HG03354 (cell line): ENCODE measurements at regions not wholly inside any gene's neighbourhood (a gene's known extent, or its start where the extent isn't known, plus 50 kb on each side); places are given as distances from the start of the nearest gene placed in this dataset.

Experiments
- ATAC-seq: cut with Tn5 transposase; IDR thresholded peaks from one replicate; pipeline ENCODE4 v1.9.1; 2021; ENCODE audit warnings: mild to moderate bottlenecking; ENCODE audit not compliant: unreplicated experiment, poor library complexity, severe bottlenecking

GRCh38 chr15:69505956-69506556 is 53.4 kb downstream of the RPLP1 start:
- ATAC-seq, result no peak

DNA sequence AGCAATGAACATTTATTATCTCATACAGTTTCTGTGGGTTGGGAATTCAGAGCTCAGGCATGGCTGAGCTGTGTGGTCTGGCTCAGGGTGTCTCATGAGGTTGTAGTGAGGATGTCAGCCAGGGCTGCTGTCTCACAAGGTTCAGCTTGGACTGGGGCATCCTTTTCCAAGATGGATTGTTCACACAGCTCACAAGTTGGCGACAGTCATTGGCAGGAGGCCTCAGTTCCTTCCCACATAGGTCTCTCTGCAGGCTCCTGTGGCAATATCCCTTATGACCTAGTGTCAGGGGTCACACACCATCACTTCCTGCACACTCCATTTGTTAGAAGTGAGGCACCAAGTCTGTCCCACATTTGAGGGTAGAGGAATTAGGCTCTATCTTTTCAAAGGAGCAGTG is 56.0 kb downstream of the RPLP1 start:
- no peak for ATAC-seq

DNA sequence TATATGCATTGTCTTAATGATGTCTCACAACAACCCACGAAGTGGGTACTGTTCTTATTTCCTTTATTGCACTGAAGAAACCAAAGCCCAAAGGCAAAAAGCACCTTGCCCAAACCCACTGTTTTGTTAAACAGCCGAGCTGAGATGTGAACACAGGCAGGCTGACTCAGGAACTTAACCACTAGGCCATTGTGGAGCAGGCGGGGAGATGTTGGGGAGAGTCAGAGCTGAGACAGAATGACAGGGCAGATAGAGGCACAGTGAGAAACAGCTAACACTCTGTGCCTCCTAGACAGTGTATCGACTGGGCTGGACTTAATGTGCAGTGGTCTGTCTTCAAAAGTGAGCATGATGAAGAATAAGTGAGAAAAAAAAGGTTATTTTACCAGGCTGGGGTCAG is 56.5 kb downstream of the RPLP1 start:
- no peak for ATAC-seq

GRCh38 chr15:69510556-69510955 is 57.9 kb downstream of the RPLP1 start:
- ATAC-seq, result no peak

DNA sequence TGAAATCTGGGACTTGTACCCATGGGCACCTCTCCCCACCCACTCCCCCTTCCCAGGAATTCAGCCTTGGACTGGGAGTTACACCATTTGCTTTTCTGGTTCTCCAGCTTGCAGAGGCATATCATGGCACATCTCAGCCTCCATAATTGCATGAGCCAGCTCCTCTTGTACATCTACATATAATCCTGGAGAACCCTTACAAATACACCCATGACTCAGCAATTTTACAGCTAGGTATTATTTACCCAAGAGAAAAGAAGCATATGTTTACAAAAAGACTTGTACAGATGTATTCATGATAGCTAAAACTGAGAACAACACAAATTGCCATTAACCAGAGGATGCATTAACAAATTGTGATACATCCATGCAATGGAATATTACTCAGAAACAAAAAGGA is 58.4 kb downstream of the RPLP1 start:
- no peak for ATAC-seq

- no peak for ATAC-seq
Observed at GRCh38 chr15:69511716-69512340, 59.2 kb downstream of the RPLP1 start.

GRCh38 chr15:69513450-69513960 is 60.9 kb downstream of the RPLP1 start:
- ATAC-seq, result no peak

GRCh38 chr15:69513986-69514385 is 61.4 kb downstream of the RPLP1 start:
- ATAC-seq, result no peak

DNA sequence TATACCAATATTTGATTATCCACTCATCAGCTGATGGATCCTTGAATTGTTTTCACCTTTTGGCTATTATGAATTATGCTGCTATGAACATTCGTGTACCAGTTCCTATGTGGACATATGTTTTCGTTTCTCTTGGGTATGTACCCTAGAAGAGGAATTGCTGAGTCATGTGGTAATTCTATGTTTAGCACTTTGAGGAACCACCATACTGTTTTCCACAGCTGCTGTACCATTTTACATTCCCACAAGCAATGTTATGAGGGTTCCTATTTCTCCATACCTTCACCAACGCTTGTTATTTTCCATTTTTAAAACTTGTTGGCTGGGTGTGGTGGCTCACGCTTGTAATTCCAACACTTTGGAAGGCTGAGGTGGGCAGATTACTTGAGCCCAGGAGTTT is 62.9 kb downstream of the RPLP1 start:
- ATAC-seq, result no peak

DNA sequence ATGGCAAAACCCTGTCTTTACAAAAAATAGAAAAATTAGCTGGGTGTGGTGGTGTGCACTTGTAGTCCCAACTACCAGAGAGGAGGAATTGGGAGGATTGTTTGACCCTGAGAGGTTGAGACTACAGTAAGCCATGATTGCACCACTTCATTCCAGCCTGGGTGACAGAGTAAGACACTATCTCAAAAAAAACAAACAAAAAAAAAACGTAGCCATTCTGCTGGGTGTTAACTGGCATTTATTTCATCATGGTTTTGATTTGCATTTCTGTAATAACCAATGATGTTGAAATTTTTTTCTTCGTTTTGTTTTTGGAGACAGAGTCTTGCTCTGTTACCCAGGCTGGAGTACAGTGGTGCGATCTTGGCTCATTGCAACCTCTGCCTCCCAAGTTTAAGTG is 63.3 kb downstream of the RPLP1 start:
- ATAC-seq, result no peak

GRCh38 chr15:69517052-69517451 is 64.4 kb downstream of the RPLP1 start:
- no peak for ATAC-seq

GRCh38 chr15:69518806-69519205 is 66.2 kb downstream of the RPLP1 start:
- ATAC-seq, result no peak

- no peak for ATAC-seq
Observed at GRCh38 chr15:69520067-69520466, 67.4 kb downstream of the RPLP1 start.

GRCh38 chr15:69522361-69522760 is 69.7 kb downstream of the RPLP1 start:
- no peak for ATAC-seq

DNA sequence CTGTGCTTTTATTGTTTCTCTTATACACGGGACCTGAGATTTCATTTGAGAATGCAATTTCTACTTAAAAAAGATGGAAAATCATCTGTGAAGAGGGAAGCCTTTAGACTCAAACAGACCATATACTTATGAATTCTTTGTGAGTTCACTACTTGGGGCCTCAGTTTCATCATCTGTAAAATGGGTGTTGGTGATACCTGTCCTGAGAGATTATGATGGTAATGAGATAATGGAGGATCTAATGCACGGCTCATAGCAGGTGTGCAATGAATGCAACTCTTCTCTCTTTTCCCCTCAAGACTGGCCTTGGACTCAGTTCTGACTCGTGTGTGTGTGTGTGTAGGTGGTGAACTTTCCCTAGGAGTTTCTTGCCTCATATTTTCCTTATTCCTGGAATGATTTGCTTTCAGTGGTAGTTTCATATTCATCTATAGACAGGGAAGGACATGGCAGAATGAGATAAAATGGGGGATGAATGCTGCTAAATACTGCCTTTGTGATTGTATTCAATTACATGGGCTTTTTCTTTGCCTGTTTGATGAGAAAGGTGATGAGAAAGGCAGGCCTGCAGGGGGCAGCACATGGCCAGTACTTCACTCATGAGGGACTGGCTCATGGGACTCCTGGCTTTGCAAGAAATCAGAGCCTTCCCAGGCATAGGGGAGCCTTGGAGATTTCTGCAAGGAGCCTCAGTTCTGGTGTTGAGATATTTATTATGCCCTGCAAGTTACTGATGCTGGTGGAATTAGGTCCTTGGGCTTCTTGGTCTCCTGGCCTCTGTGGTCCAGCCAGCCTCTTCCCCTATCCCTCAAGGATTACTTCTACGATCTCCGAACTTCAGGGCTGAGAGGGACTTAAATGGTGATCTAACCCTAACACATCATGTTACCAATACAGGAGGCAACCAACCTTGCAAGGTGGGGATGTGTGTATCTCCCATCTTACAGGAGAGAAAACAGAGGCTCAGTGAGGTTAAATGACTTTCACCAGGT is 70.7 kb downstream of the RPLP1 start:
- no peak for ATAC-seq

DNA sequence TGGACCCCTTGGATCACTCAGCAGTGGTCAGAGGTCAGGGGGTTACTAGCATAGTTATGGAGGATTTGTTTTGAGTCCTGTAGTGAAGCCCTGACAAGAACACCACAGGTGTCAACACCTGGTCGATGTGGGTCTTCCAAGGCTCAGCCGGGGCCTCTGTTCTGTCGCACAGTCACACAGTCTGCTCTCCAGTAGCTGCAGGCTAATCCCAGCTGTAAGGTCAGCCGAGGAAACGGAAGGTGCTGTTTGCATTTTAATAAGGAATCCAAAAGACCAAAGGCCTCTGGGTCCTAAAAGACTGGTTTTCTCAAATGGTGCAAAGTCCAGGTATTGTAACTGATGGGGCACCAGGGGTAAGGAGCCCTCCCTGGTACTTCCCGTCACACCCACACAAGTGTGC is 71.7 kb downstream of the RPLP1 start:
- ATAC-seq, result no peak

DNA sequence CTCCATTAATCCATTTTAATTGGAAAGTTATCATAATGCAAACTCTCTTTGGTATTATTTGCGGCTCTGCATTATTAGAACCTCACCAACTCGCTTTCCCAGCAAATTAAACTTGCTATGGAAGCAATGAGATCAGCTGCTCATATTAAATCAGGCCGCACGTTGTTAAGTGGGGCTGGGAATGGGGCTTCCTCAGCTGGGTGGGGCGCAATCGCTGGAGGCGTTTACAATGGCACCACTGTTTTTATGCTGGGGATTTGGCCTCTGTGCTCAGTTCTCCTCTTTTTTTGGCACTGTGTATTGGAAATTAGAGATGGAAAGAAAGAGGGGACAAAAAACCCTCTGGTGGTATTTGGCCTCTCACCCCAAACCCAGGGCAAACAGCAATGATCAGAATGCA is 72.2 kb downstream of the RPLP1 start:
- no peak for ATAC-seq

GRCh38 chr15:69525543-69525942 is 72.9 kb downstream of the RPLP1 start:
- no peak for ATAC-seq

- ATAC-seq, result no peak
Observed at GRCh38 chr15:69526081-69527061, 73.8 kb downstream of the RPLP1 start.
